NB4 (cell line): ENCODE measurements at regions not wholly inside any gene's neighbourhood (a gene's known extent, or its start where the extent isn't known, plus 50 kb on each side); places are given as distances from the start of the nearest gene placed in this dataset.

Experiments
- CTCF ChIP-seq: IDR thresholded peaks from one replicate; pipeline ENCODE4 v1.5.1; 2012; ENCODE audit warnings: low read depth, low read length
- POLR2A ChIP-seq: IDR thresholded peaks from 2 replicates; pipeline ENCODE4 v1.6.1; 2011; ENCODE audit warnings: mild to moderate bottlenecking; ENCODE audit not compliant: insufficient read length; ENCODE audit errors: extremely low read depth

- no peak for TF ChIP-seq POLR2A
- no peak for TF ChIP-seq CTCF
Measured at GRCh38 chr4:126614356-126614855, 1018.4 kb upstream of the INTU start.
